ENCODE measurements at regions not wholly inside any gene's neighbourhood (a gene's known extent, or its start where the extent isn't known, plus 50 kb on each side); places are given as distances from the start of the nearest gene placed in this dataset.

DNA sequence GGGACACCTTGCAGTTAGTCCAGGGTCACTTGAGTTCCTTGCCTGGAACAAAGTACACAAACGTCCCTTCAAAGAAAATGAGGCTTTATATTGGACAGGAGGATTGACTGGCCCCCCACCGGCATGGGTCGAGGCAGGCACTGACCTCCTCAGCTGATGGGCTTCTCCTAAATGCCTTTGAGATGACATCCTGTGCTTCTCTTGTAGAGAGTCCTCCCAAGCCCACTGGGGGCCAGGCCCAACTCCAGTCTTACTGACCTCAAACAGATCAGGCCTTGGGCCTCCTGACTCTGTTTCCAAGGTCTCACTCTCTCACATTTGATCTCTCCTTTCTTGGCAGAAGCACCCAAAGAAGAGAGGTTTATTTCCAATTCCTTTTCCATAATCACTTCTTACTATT, 516.1 kb downstream of the MCTP2 start:
- POLR2A ChIA-PET, result no interaction called here
- TF ChIP-seq, protein P1, sequence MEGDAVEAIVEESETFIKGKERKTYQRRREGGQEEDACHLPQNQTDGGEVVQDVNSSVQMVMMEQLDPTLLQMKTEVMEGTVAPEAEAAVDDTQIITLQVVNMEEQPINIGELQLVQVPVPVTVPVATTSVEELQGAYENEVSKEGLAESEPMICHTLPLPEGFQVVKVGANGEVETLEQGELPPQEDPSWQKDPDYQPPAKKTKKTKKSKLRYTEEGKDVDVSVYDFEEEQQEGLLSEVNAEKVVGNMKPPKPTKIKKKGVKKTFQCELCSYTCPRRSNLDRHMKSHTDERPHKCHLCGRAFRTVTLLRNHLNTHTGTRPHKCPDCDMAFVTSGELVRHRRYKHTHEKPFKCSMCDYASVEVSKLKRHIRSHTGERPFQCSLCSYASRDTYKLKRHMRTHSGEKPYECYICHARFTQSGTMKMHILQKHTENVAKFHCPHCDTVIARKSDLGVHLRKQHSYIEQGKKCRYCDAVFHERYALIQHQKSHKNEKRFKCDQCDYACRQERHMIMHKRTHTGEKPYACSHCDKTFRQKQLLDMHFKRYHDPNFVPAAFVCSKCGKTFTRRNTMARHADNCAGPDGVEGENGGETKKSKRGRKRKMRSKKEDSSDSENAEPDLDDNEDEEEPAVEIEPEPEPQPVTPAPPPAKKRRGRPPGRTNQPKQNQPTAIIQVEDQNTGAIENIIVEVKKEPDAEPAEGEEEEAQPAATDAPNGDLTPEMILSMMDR (IDR thresholded peaks at IDR 0.05; ENCODE audit: unreplicated experiment), result no peak
- H3K36me3 Mint-ChIP-seq (ENCODE audit: insufficient read depth, unreplicated experiment), result no peaks in the 10 kb centered on the region

DNA sequence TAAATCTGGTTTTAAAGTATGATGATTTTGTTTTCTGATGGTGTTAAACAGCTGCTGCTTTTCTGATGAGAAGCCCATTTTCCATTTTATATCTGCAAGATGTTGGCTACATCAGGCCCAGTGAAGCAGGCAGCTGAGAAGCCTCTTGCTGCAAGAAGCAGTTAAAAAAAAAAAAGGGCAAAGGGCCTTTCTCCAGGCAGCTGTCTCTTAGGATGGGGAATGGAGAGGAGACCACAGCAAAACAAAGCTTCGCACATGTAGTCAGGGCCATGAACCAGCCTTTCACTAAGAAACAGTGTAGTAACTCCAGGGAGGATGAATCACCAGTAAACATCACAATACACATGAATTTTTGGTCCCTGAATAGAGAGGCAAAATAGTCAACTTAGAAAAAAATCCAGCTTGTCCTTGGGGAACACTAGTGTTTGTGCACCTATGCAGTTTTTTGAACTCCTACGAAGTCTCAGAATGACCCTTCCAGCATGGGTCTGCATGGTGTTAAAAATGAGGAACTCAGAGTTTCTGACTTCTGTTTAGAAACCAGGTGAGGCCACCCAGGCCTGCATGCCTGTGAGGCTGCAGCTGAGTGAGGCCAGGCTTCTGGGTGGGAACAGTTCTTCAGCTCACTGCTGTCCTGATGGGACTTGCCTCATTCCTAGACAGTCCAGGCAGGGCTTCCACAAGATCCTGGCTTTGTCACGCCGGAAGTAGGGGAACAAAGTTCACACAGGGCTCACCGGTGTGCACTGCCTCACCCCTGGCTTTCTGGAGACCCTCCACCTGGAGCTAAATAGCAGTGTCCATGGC, 518.7 kb downstream of the MCTP2 start:
- no peaks in the 10 kb centered on the region for H3K9me3 Mint-ChIP-seq (ENCODE audit: unreplicated experiment)
- ChIA-PET CTCF (interaction anchor here (1.5 kb wide), 1 partner anchor 12 kb away, joined by 6 read pairs; no protein-coding TSS in a partner anchor), POLR2A (interaction anchor here (0.7 to 0.9 kb wide), 3 partner anchors 20 to 969 kb away, joined by 3 read pairs; no protein-coding TSS in a partner anchor)
- H3K27me3 Mint-ChIP-seq (ENCODE audit: insufficient read depth, unreplicated experiment), result no peaks in the 10 kb centered on the region
- no peak for DNase-seq (ENCODE audit: unreplicated experiment)
- H3K36me3 Mint-ChIP-seq (ENCODE audit: insufficient read depth, unreplicated experiment), result no peaks in the 10 kb centered on the region
- intact Hi-C loops (cut with micrococcal nuclease), result no loop called here
- peaks cover 10% of the 10 kb centered on the region for H3K4me1 Mint-ChIP-seq (ENCODE audit: insufficient read depth, unreplicated experiment)
- BruUV-seq (replicated peaks), result no TSS peak
- H3K4me3 Mint-ChIP-seq (ENCODE audit: unreplicated experiment), result no peak overlapping the region
- no peak overlapping the region for H3K27ac Mint-ChIP-seq (ENCODE audit: low read depth, unreplicated experiment)
- TF ChIP-seq, protein P1 (IDR thresholded peaks at IDR 0.05; ENCODE audit: unreplicated experiment), result no peak

More for the DNA sequence above, 516.1 kb downstream of the MCTP2 start:
- no peak overlapping the region for H3K27ac Mint-ChIP-seq (ENCODE audit: low read depth, unreplicated experiment)
- no peak for DNase-seq (ENCODE audit: unreplicated experiment)
- no peaks in the 10 kb centered on the region for H3K27me3 Mint-ChIP-seq (ENCODE audit: insufficient read depth, unreplicated experiment)
- no peaks in the 10 kb centered on the region for H3K9me3 Mint-ChIP-seq (ENCODE audit: unreplicated experiment)
- intact Hi-C loops (cut with micrococcal nuclease), result no loop called here
- CTCF ChIA-PET, result interaction anchor here (0.6 kb wide), 1 partner anchor 1659 kb away, joined by 3 read pairs; no protein-coding TSS in a partner anchor
- H3K4me3 Mint-ChIP-seq (ENCODE audit: unreplicated experiment), result no peak overlapping the region
- peaks cover 23% of the 10 kb centered on the region for H3K4me1 Mint-ChIP-seq (ENCODE audit: insufficient read depth, unreplicated experiment)
- no TSS peak for BruUV-seq (replicated peaks)

DNA sequence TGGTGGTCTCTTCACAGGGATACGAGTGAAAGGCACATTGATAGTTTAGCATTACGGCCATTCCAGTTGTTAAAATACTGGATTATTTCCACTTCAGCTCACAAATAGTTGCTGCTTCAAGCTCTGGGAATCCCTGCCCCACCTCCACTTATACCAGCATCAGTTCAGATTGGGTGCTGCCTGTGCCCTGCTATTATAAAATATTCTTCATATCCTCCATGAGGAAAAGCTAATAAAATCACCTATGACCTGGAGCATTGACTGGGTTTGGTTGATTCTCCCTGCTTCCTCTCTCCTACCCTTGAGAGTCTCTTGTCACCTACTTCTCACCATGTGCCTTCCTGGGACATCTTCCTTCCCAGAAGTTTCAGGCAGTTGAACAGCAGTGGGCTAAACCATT, 529.0 kb downstream of the MCTP2 start:
- Mint-ChIP-seq H3K27me3 (ENCODE audit: insufficient read depth, unreplicated experiment) (no peaks in the 10 kb centered on the region), H3K4me1 (ENCODE audit: insufficient read depth, unreplicated experiment) (no peaks in the 10 kb centered on the region), H3K27ac (ENCODE audit: low read depth, unreplicated experiment) (no peak overlapping the region), H3K36me3 (ENCODE audit: insufficient read depth, unreplicated experiment) (no peaks in the 10 kb centered on the region), H3K4me3 (ENCODE audit: unreplicated experiment) (no peak overlapping the region), H3K9me3 (ENCODE audit: unreplicated experiment) (no peaks in the 10 kb centered on the region)
- ChIA-PET POLR2A (no interaction called here), CTCF (interaction anchor here (0.6 kb wide), 1 partner anchor 35 kb away, joined by 3 read pairs; no protein-coding TSS in a partner anchor)
- BruUV-seq (replicated peaks), result no TSS peak
- TF ChIP-seq, protein P1 (IDR thresholded peaks at IDR 0.05; ENCODE audit: unreplicated experiment), result no peak
- no peak for DNase-seq (ENCODE audit: unreplicated experiment)
- intact Hi-C loops (cut with micrococcal nuclease), result no loop called here

DNA sequence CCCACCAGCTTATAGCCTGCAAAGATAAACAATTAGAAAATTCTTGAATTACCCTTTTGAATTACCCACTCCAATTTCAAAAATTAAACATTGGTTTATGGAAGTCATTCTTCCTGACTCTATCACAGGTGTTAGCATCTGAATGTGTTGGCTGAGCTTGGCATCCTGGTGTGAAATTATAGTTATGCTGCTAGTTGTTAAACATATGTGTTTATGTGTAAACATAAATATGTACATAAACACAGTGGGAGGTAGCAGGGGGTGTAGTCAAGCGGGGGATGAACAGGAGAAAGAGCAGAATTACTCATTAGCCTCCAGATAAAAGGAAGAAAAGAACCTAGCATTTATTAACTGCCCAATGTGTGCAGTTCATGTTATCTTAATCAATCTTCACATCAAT, 530.2 kb downstream of the MCTP2 start:
- Mint-ChIP-seq H3K9me3 (ENCODE audit: unreplicated experiment) (no peaks in the 10 kb centered on the region), H3K4me1 (ENCODE audit: insufficient read depth, unreplicated experiment) (no peaks in the 10 kb centered on the region), H3K4me3 (ENCODE audit: unreplicated experiment) (no peak overlapping the region), H3K36me3 (ENCODE audit: insufficient read depth, unreplicated experiment) (no peaks in the 10 kb centered on the region), H3K27ac (ENCODE audit: low read depth, unreplicated experiment) (no peak overlapping the region), H3K27me3 (ENCODE audit: insufficient read depth, unreplicated experiment) (no peaks in the 10 kb centered on the region)
- ChIA-PET CTCF (interaction anchor here (0.9 to 2.0 kb wide), 2 partner anchors 11 to 50 kb away, joined by 3 to 6 read pairs; no protein-coding TSS in a partner anchor), POLR2A (no interaction called here)
- intact Hi-C loops (cut with micrococcal nuclease), result no loop called here
- DNase-seq (ENCODE audit: unreplicated experiment), result no peak
- BruUV-seq (replicated peaks), result no TSS peak
- TF ChIP-seq, protein P1 (IDR thresholded peaks at IDR 0.05; ENCODE audit: unreplicated experiment), result no peak

All from MCF 10A (cell line).